Effector memory CD4-positive, alpha-beta T cell (primary cell): ENCODE measurements at regions not wholly inside any gene's neighbourhood (a gene's known extent, or its start where the extent isn't known, plus 50 kb on each side); places are given as distances from the start of the nearest gene placed in this dataset.

Experiments used
- DNase-seq, 3 donors: peaks; one replicate each; pipeline ENCODE4 v3.0.0-alpha.2; 2020
- H3K27ac ChIP-seq: 2 replicates; pipeline ENCODE4 v1.7.0; 2013; ENCODE audit warnings: mild to moderate bottlenecking, low read length, moderate library complexity; ENCODE audit not compliant: insufficient read depth, poor library complexity, severe bottlenecking
- H3K27me3 ChIP-seq: replicated peaks from 2 replicates; pipeline ENCODE4 v1.7.0; 2013; ENCODE audit warnings: mild to moderate bottlenecking, low read length; ENCODE audit not compliant: insufficient read depth, control insufficient read depth, poor library complexity, severe bottlenecking
- H3K36me3 ChIP-seq: 2 replicates; pipeline ENCODE4 v1.7.0; 2013; ENCODE audit warnings: mild to moderate bottlenecking, low read length, moderate library complexity; ENCODE audit not compliant: control insufficient read depth, insufficient read depth
- H3K4me1 ChIP-seq: 2 replicates; pipeline ENCODE4 v1.7.0; 2013; ENCODE audit warnings: low read length, mild to moderate bottlenecking; ENCODE audit not compliant: control insufficient read depth, insufficient read depth, poor library complexity, severe bottlenecking
- H3K4me3 ChIP-seq: 2 replicates; pipeline ENCODE4 v1.7.0; 2013; ENCODE audit warnings: low read length, low read depth, mild to moderate bottlenecking; ENCODE audit not compliant: insufficient read depth, poor library complexity, severe bottlenecking
- H3K9me3 ChIP-seq: 2 replicates; pipeline ENCODE4 v1.7.0; 2013; ENCODE audit warnings: mild to moderate bottlenecking, low read length, moderate library complexity; ENCODE audit not compliant: control insufficient read depth

- H3K27ac ChIP-seq, result no peak overlapping the region
- H3K9me3 ChIP-seq, result no peaks in the 10 kb centered on the region
- H3K4me1 ChIP-seq, result no peaks in the 10 kb centered on the region
- DNase-seq, result no peak
- H3K4me3 ChIP-seq, result no peak overlapping the region
- H3K36me3 ChIP-seq, result no peaks in the 10 kb centered on the region
- H3K27me3 ChIP-seq, result no peaks in the 10 kb centered on the region
Observed at GRCh38 chr11:37704791-37705190, 1106.8 kb upstream of the RAG2 start.

GRCh38 chr11:37699644-37700043 lies 1101.6 kb upstream of the RAG2 start:
- no peak for DNase-seq
- Histone ChIP-seq H3K4me3 (no peak overlapping the region), H3K27ac (no peak overlapping the region), H3K27me3 (no peaks in the 10 kb centered on the region), H3K4me1 (no peaks in the 10 kb centered on the region), H3K36me3 (no peaks in the 10 kb centered on the region), H3K9me3 (no peaks in the 10 kb centered on the region)

GRCh38 chr11:37695283-37695682 lies 1097.2 kb upstream of the RAG2 start:
- H3K27ac ChIP-seq, result no peak overlapping the region
- no peaks in the 10 kb centered on the region for H3K4me1 ChIP-seq
- no peaks in the 10 kb centered on the region for H3K36me3 ChIP-seq
- no peaks in the 10 kb centered on the region for H3K9me3 ChIP-seq
- DNase-seq, result no peak
- H3K27me3 ChIP-seq, result no peaks in the 10 kb centered on the region
- H3K4me3 ChIP-seq, result no peak overlapping the region

GRCh38 chr11:37689951-37690350 lies 1091.9 kb upstream of the RAG2 start:
- no peaks in the 10 kb centered on the region for H3K36me3 ChIP-seq
- DNase-seq, result no peak

GRCh38 chr11:37688456-37688855 lies 1090.4 kb upstream of the RAG2 start:
- Histone ChIP-seq H3K36me3 (no peaks in the 10 kb centered on the region), H3K4me3 (no peak overlapping the region), H3K27ac (no peak overlapping the region), H3K9me3 (no peaks in the 10 kb centered on the region), H3K27me3 (no peaks in the 10 kb centered on the region), H3K4me1 (no peaks in the 10 kb centered on the region)
- DNase-seq, result no peak

More at GRCh38 chr11:37689951-37690350, 1091.9 kb upstream of the RAG2 start:
- Histone ChIP-seq H3K4me3 (no peak overlapping the region), H3K9me3 (no peaks in the 10 kb centered on the region), H3K4me1 (no peaks in the 10 kb centered on the region), H3K27me3 (no peaks in the 10 kb centered on the region), H3K27ac (no peak overlapping the region)

- Histone ChIP-seq H3K4me3 (no peak overlapping the region), H3K27me3 (no peaks in the 10 kb centered on the region), H3K4me1 (no peaks in the 10 kb centered on the region), H3K36me3 (no peaks in the 10 kb centered on the region), H3K9me3 (peaks cover 6% of the 10 kb centered on the region), H3K27ac (no peak overlapping the region)
- DNase-seq, result no peak
Observed at GRCh38 chr11:37687130-37687529, 1089.1 kb upstream of the RAG2 start.

- Histone ChIP-seq H3K4me3 (no peak overlapping the region), H3K27ac (no peak overlapping the region), H3K36me3 (no peaks in the 10 kb centered on the region), H3K9me3 (no peaks in the 10 kb centered on the region), H3K4me1 (no peaks in the 10 kb centered on the region), H3K27me3 (no peaks in the 10 kb centered on the region)
- no peak for DNase-seq
Observed at GRCh38 chr11:37671321-37671720, 1073.3 kb upstream of the RAG2 start.

- H3K36me3 ChIP-seq, result no peaks in the 10 kb centered on the region
- no peak for DNase-seq
- H3K4me3 ChIP-seq, result no peak overlapping the region
- H3K27me3 ChIP-seq, result no peaks in the 10 kb centered on the region
- H3K9me3 ChIP-seq, result no peaks in the 10 kb centered on the region
- no peaks in the 10 kb centered on the region for H3K4me1 ChIP-seq
- H3K27ac ChIP-seq, result no peak overlapping the region
Observed at GRCh38 chr11:37666960-37667359, 1068.9 kb upstream of the RAG2 start.

- DNase-seq, result no peak
- Histone ChIP-seq H3K27me3 (no peaks in the 10 kb centered on the region), H3K4me1 (no peaks in the 10 kb centered on the region), H3K9me3 (no peaks in the 10 kb centered on the region), H3K36me3 (no peaks in the 10 kb centered on the region), H3K27ac (no peak overlapping the region), H3K4me3 (no peak overlapping the region)
Observed at GRCh38 chr11:37657645-37658044, 1059.6 kb upstream of the RAG2 start.

GRCh38 chr11:37647767-37648166 lies 1049.7 kb upstream of the RAG2 start:
- Histone ChIP-seq H3K36me3 (no peaks in the 10 kb centered on the region), H3K9me3 (no peaks in the 10 kb centered on the region), H3K4me3 (no peak overlapping the region), H3K27ac (no peak overlapping the region), H3K27me3 (no peaks in the 10 kb centered on the region), H3K4me1 (no peaks in the 10 kb centered on the region)
- no peak for DNase-seq

GRCh38 chr11:37643968-37644367 lies 1045.9 kb upstream of the RAG2 start:
- Histone ChIP-seq H3K4me3 (no peak overlapping the region), H3K27me3 (no peaks in the 10 kb centered on the region), H3K4me1 (no peaks in the 10 kb centered on the region), H3K36me3 (no peaks in the 10 kb centered on the region), H3K9me3 (peaks cover 5% of the 10 kb centered on the region), H3K27ac (no peak overlapping the region)
- no peak for DNase-seq
